Transverse colon (tissue), 3 donors: ENCODE measurements at regions not wholly inside any gene's neighbourhood (a gene's known extent, or its start where the extent isn't known, plus 50 kb on each side); places are given as distances from the start of the nearest gene placed in this dataset.

Experiments used
- EP300 ChIP-seq: sonication (generic); formaldehyde crosslinking; IDR thresholded peaks from one replicate; pipeline ENCODE4 v1.6.1; 2017; ENCODE audit warnings: antibody characterized with exemption, low read depth
- POLR2A ChIP-seq: fragments of 450-650 bp; IDR thresholded peaks from one replicate; pipeline ENCODE4 v1.6.1; 2016; ENCODE audit warnings: antibody characterized with exemption, mild to moderate bottlenecking, moderate library complexity
- TF ChIP-seq, protein P1 (sequence below), 5 experiments: fragments of 200-600 bp in 3 of 5; fragments of 450-650 bp in 2 of 5; sonication (generic) in 3 of 5; IDR thresholded peaks; 1 replicate in 2 of 5; 2 replicates in 3 of 5; pipeline ENCODE4 v1.5.1; 2016 to 2017; ENCODE audit warnings: antibody characterized with exemption in 5 of 5, inconsistent platforms in 3 of 5, mild to moderate bottlenecking in 2 of 5, moderate library complexity in 1 of 5

DNA sequence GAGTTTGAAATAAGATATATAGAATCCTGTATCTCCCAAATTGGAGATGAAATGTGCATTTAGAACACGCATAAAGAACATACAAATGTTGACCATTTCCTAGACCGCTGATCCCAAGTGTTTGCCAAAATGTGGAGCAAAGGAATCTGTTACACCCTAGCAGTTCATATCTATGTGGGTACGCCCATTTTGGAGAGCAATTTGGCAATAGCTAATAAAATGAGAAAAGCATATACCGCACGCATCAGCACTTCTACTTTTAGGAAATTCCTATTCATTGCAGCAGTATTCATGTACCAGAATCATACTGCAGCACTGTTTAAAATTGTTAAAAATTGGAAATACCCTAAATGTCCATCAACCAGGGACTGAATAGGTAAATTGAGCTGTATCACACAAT, 937.8 kb downstream of the BCL11B start:
- TF ChIP-seq, protein P1, sequence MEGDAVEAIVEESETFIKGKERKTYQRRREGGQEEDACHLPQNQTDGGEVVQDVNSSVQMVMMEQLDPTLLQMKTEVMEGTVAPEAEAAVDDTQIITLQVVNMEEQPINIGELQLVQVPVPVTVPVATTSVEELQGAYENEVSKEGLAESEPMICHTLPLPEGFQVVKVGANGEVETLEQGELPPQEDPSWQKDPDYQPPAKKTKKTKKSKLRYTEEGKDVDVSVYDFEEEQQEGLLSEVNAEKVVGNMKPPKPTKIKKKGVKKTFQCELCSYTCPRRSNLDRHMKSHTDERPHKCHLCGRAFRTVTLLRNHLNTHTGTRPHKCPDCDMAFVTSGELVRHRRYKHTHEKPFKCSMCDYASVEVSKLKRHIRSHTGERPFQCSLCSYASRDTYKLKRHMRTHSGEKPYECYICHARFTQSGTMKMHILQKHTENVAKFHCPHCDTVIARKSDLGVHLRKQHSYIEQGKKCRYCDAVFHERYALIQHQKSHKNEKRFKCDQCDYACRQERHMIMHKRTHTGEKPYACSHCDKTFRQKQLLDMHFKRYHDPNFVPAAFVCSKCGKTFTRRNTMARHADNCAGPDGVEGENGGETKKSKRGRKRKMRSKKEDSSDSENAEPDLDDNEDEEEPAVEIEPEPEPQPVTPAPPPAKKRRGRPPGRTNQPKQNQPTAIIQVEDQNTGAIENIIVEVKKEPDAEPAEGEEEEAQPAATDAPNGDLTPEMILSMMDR (IDR thresholded peaks at IDR 0.05): no peak
- TF ChIP-seq EP300 (no peak), POLR2A (no peak)
